HCT116 (cell line): ENCODE measurements at regions not wholly inside any gene's neighbourhood (a gene's known extent, or its start where the extent isn't known, plus 50 kb on each side); places are given as distances from the start of the nearest gene placed in this dataset.

ENCODE experiments used
- ATAC-seq: fragments of 200-7000 bp; cut with Tn5 transposase; 2 replicates; pipeline ENCODE4 v1.9.1; 2020; ENCODE audit warnings: mild to moderate bottlenecking, moderate library complexity
- BruUV-seq: library from RNA; stranded (reverse); fragments of 400-500 nt; replicated peaks from 2 replicates; lab custom pipeline; 2021; lab: Mats Ljungman, UMichigan
- CTCF ChIA-PET: fragments of 300-600 bp; sonication (Branson Sonifier 250); formaldehyde crosslinking; loops from one replicate; lab custom pipeline; 2021; ENCODE audit warnings: antibody characterized with exemption; lab: Charles Lee
- POLR2A ChIA-PET: fragments of 300-600, 350-600 bp; sonication (Branson Sonifier 250); formaldehyde crosslinking; loops from one replicate; lab custom pipeline; 2021; ENCODE audit warnings: antibody characterized with exemption; lab: Charles Lee
- RAD21 ChIA-PET, 2 experiments: fragments of 300-600 bp; sonication (Branson Sonifier 250); formaldehyde crosslinking; loops; one replicate each; lab custom pipeline; 2023; ENCODE audit warnings: low total read pairs in 2 of 2; ENCODE audit not compliant: uncharacterized antibody in 2 of 2, unreplicated experiment in 2 of 2, low non-redundant PET in 1 of 2; lab: Charles Lee
- DNase-seq: peaks from one replicate; pipeline ENCODE4 v3.0.0-alpha.2; 2010; ENCODE audit warnings: low read depth, low spot score
- H2AFZ ChIP-seq: fragments of 200-600 bp; shearing (Covaris generic), sonication (generic); 2 replicates; pipeline ENCODE4 v1.6.1; 2017; ENCODE audit warnings: low read depth, mixed run types, mixed read lengths, antibody characterized with exemption, low read length; ENCODE audit not compliant: poor library complexity, severe bottlenecking
- H3K27ac ChIP-seq: 2 replicates; pipeline ENCODE4 v1.5.1; 2012; ENCODE audit warnings: low read depth, low read length
- H3K27me3 ChIP-seq: fragments of 200-600 bp; sonication (generic); 2 replicates; pipeline ENCODE4 v1.6.1; 2016; ENCODE audit warnings: mixed run types, low read length, mixed read lengths; ENCODE audit not compliant: insufficient read depth
- H3K36me3 ChIP-seq, 2 experiments: fragments of 200-500 bp in 1 of 2; fragments of 200-600 bp in 1 of 2; sonication (Bioruptor generic) in 1 of 2; sonication (generic) in 1 of 2; 2 replicates each; pipeline versions ENCODE4 v1.5.1 to v1.6.1; 2014 to 2016; ENCODE audit warnings: low read length in 2 of 2, inconsistent platforms in 1 of 2, mixed read lengths in 1 of 2, mixed run types in 1 of 2; ENCODE audit not compliant: insufficient read depth in 2 of 2, control insufficient read depth in 1 of 2
- H3K4me1 ChIP-seq, 2 experiments: fragments of 200-600 bp in 1 of 2; sonication (generic) in 1 of 2; 2 replicates each; pipeline versions ENCODE4 v1.5.1 to v1.6.1; 2012 to 2017; ENCODE audit warnings: low read length in 2 of 2, inconsistent platforms in 1 of 2, mild to moderate bottlenecking in 1 of 2, mixed read lengths in 1 of 2, mixed run types in 1 of 2, moderate library complexity in 1 of 2; ENCODE audit not compliant: insufficient read depth in 2 of 2, control insufficient read depth in 1 of 2
- H3K4me2 ChIP-seq: fragments of 200-600 bp; sonication (generic); 2 replicates; pipeline ENCODE4 v1.6.1; 2017; ENCODE audit warnings: mixed run types, low read length, mixed read lengths
- H3K4me3 ChIP-seq, 2 experiments: fragments of 200-600 bp in 1 of 2; sonication (generic) in 1 of 2; replicated peaks in 1 of 2; 2 replicates each; pipeline ENCODE4 v1.5.1; 2011 to 2016; ENCODE audit warnings: low read length in 2 of 2, control low read depth in 1 of 2, low read depth in 1 of 2, mild to moderate bottlenecking in 1 of 2, mixed read lengths in 1 of 2, mixed run types in 1 of 2
- H3K79me2 ChIP-seq: fragments of 200-600 bp; sonication (generic); 2 replicates; pipeline ENCODE4 v1.6.1; 2017; ENCODE audit warnings: mild to moderate bottlenecking, mixed run types, low read length, moderate library complexity, mixed read lengths; ENCODE audit not compliant: insufficient read depth
- H3K9ac ChIP-seq: fragments of 200-600 bp; sonication (generic); 2 replicates; pipeline ENCODE4 v1.6.1; 2016; ENCODE audit warnings: low read length, mixed read lengths
- H3K9me2 ChIP-seq: fragments of 200-600 bp; sonication (generic), shearing (Covaris generic); 2 replicates; pipeline ENCODE4 v1.6.1; 2017; ENCODE audit warnings: mixed run types, mild to moderate bottlenecking, moderate library complexity; ENCODE audit not compliant: insufficient read depth
- H3K9me3 ChIP-seq, 2 experiments: fragments of 200-500 bp in 1 of 2; fragments of 200-600 bp in 1 of 2; sonication (Bioruptor generic) in 1 of 2; sonication (generic) in 1 of 2; 2 replicates each; pipeline ENCODE4 v1.6.1; 2014 to 2017; ENCODE audit warnings: low read length in 2 of 2, mixed read lengths in 2 of 2, inconsistent platforms in 1 of 2, low read depth in 1 of 2, mild to moderate bottlenecking in 1 of 2, mixed run types in 1 of 2, moderate library complexity in 1 of 2; ENCODE audit not compliant: control insufficient read depth in 1 of 2, insufficient read depth in 1 of 2
- H4K20me1 ChIP-seq: fragments of 200-600 bp; sonication (generic), shearing (Covaris generic); 2 replicates; pipeline ENCODE4 v1.6.1; 2017; ENCODE audit warnings: mixed run types, mild to moderate bottlenecking, moderate library complexity; ENCODE audit not compliant: insufficient read depth
- CBX3 ChIP-seq: IDR thresholded peaks from 2 replicates; pipeline ENCODE4 v1.6.1; 2012; ENCODE audit warnings: low read depth
- CEBPB ChIP-seq: IDR thresholded peaks from 2 replicates; pipeline ENCODE4 v1.6.1; 2012; ENCODE audit warnings: low read depth
- CTCF ChIP-seq, 3 experiments: fragments of 200-600 bp in 1 of 3; sonication (generic) in 1 of 3; IDR thresholded peaks in 2 of 3; conservative IDR thresholded peaks in 1 of 3; 2 replicates each; pipeline ENCODE4 v1.5.1; 2012 to 2017; ENCODE audit warnings: low read depth in 2 of 3, low read length in 2 of 3, antibody characterized with exemption in 1 of 3, borderline replicate concordance in 1 of 3, control low read depth in 1 of 3, mild to moderate bottlenecking in 1 of 3, mixed read lengths in 1 of 3, mixed run types in 1 of 3, moderate library complexity in 1 of 3; ENCODE audit not compliant: insufficient read depth in 1 of 3
- MAX ChIP-seq: IDR thresholded peaks from 2 replicates; pipeline ENCODE4 v1.6.1; 2012
- POLR2A ChIP-seq: IDR thresholded peaks from 2 replicates; pipeline ENCODE4 v1.7.0; 2011; ENCODE audit warnings: borderline replicate concordance; ENCODE audit not compliant: insufficient read depth, insufficient read length; ENCODE audit errors: extremely low read depth
- REST ChIP-seq: IDR thresholded peaks from 2 replicates; pipeline ENCODE4 v1.6.1; 2012; ENCODE audit warnings: low read depth
- SP1 ChIP-seq: IDR thresholded peaks from 2 replicates; pipeline ENCODE4 v1.6.1; 2012; ENCODE audit warnings: low read depth
- SRF ChIP-seq: IDR thresholded peaks from 2 replicates; pipeline ENCODE4 v1.6.1; 2012; ENCODE audit warnings: low read depth
- TCF7L2 ChIP-seq: IDR thresholded peaks from 2 replicates; pipeline ENCODE4 v1.7.0; 2011; ENCODE audit warnings: borderline replicate concordance, inconsistent platforms; ENCODE audit not compliant: insufficient read depth, insufficient read length; ENCODE audit errors: extremely low read depth
- intact Hi-C: fragments of 100-400 bp; cut with micrococcal nuclease; formaldehyde crosslinking; loops from 2 replicates; pipeline ENCODE4 v1.10.0; 2022

GRCh38 chr5:135688385-135688784 lies 109.6 kb upstream of the CXCL14 start:
- CTCF ChIA-PET: no interaction called here
- Histone ChIP-seq H3K27ac (no peak overlapping the region), H3K79me2 (no peaks in the 10 kb centered on the region), H3K36me3 (no peaks in the 10 kb centered on the region), H2AFZ (no peak overlapping the region), H3K9me2 (no peaks in the 10 kb centered on the region), H3K4me2 (no peak overlapping the region), H3K27me3 (peaks cover 18% of the 10 kb centered on the region; the same call in 1 of the 2 replicates), H4K20me1 (no peaks in the 10 kb centered on the region), H3K9me3 (no peaks in the 10 kb centered on the region), H3K4me3 (no peak overlapping the region), H3K9ac (no peak overlapping the region), H3K4me1 (no peaks in the 10 kb centered on the region)
- no TSS peak for BruUV-seq
- no peak for ATAC-seq
- TF ChIP-seq CEBPB (no peak), REST (no peak), MAX (no peak), SRF (no peak)
- no peak for DNase-seq
- POLR2A ChIA-PET: no interaction called here
- intact Hi-C loops: no loop called here
- RAD21 ChIA-PET: no interaction called here

- peaks cover 14% of the 10 kb centered on the region; the same call in 1 of the 2 replicates for H3K27me3 ChIP-seq
- no peaks in the 10 kb centered on the region for H3K36me3 ChIP-seq
- ChIA-PET POLR2A (no interaction called here), RAD21 (no interaction called here), CTCF (no interaction called here)
- no peaks in the 10 kb centered on the region for H3K4me1 ChIP-seq
- H3K4me2 ChIP-seq: no peak overlapping the region
- no peaks in the 10 kb centered on the region for H4K20me1 ChIP-seq
- ATAC-seq: no peak
- intact Hi-C loops: no loop called here
- H3K9me2 ChIP-seq: no peaks in the 10 kb centered on the region
- H3K9ac ChIP-seq: no peak overlapping the region
- DNase-seq: no peak
- no peaks in the 10 kb centered on the region for H3K9me3 ChIP-seq
- no peak overlapping the region for H3K4me3 ChIP-seq
- H3K79me2 ChIP-seq: no peaks in the 10 kb centered on the region
- no TSS peak for BruUV-seq
- no peak overlapping the region for H2AFZ ChIP-seq
- H3K27ac ChIP-seq: no peak overlapping the region
- TF ChIP-seq REST (no peak), CBX3 (no peak), POLR2A (no peak), TCF7L2 (no peak), CTCF (IDR thresholded peaks at IDR 0.05 in 2 of 3, conservative IDR thresholded peaks at IDR 0.05 in 1 of 3; ENCODE audit: borderline replicate concordance in 1 of 3, insufficient read depth in 1 of 3, low read depth in 2 of 3, low read length in 2 of 3) (no peak), SP1 (no peak), CEBPB (no peak)
Observed at GRCh38 chr5:135683189-135683588, 104.4 kb upstream of the CXCL14 start.
